Gastrocnemius medialis (tissue), 4 donors: ENCODE measurements at regions not wholly inside any gene's neighbourhood (a gene's known extent, or its start where the extent isn't known, plus 50 kb on each side); places are given as distances from the start of the nearest gene placed in this dataset.

Source experiments
- ATAC-seq, 2 donors: fragments of 150-250 bp; one replicate each; pipeline ENCODE4 v1.9.1; 2016
- DNase-seq, 2 donors: peaks; one replicate each; pipeline ENCODE4 v3.0.0-alpha.2; 2019
- H3K27ac ChIP-seq, 4 donors: fragments of 200-600 bp; sonication (generic); 1 replicate in 1 of 4; 2 replicates in 3 of 4; pipeline ENCODE4 v1.5.1; 2016 to 2018; ENCODE audit warnings: mild to moderate bottlenecking in 2 of 4, moderate library complexity in 1 of 4
- H3K27me3 ChIP-seq, 3 donors: fragments of 200-600 bp; sonication (generic) in 2 of 3; 1 replicate in 1 of 3; 2 replicates in 2 of 3; pipeline versions ENCODE4 v1.5.1 to v1.6.0; 2016 to 2019; ENCODE audit warnings: mild to moderate bottlenecking in 1 of 3, moderate library complexity in 1 of 3
- H3K36me3 ChIP-seq, 2 donors: fragments of 200-600 bp; sonication (generic) in 1 of 2; one replicate each; pipeline ENCODE4 v1.5.1; 2017 to 2018
- H3K4me1 ChIP-seq, 2 donors: fragments of 200-600 bp; sonication (generic) in 1 of 2; one replicate each; pipeline ENCODE4 v1.5.1; 2016 to 2017; ENCODE audit warnings: mild to moderate bottlenecking in 2 of 2
- H3K4me3 ChIP-seq, 4 donors: fragments of 200-600 bp; sonication (generic) in 3 of 4; 1 replicate in 1 of 4; 2 replicates in 3 of 4; pipeline ENCODE4 v1.5.1; 2016 to 2019; ENCODE audit warnings: mild to moderate bottlenecking in 2 of 4
- H3K9me3 ChIP-seq, 3 donors: fragments of 200-600 bp; sonication (generic) in 2 of 3; 1 replicate in 1 of 3; 2 replicates in 2 of 3; pipeline ENCODE4 v1.5.1; 2016 to 2019
- CTCF ChIP-seq, 5 experiments: fragments of 450-650 bp in 3 of 5; fragments of 200-600 bp in 2 of 5; sonication (generic) in 2 of 5; IDR thresholded peaks in 4 of 5; conservative IDR thresholded peaks in 1 of 5; 1 replicate in 4 of 5; 2 replicates in 1 of 5; pipeline ENCODE4 v1.5.1; 2016 to 2019; ENCODE audit warnings: antibody characterized with exemption in 5 of 5, mild to moderate bottlenecking in 3 of 5, moderate library complexity in 3 of 5
- POLR2A ChIP-seq, 2 donors: fragments of 450-650 bp; IDR thresholded peaks; one replicate each; pipeline ENCODE4 v1.6.1; 2017; ENCODE audit warnings: antibody characterized with exemption in 2 of 2, mild to moderate bottlenecking in 2 of 2, moderate library complexity in 2 of 2
- in situ Hi-C, 4 donors: fragments of 200-750 bp; cut with MboI; loops; one replicate each; pipeline versions ENCODE4 v1.15.0 to v1.8.0; 2017; ENCODE audit warnings: low sequenced_read_pairs in 4 of 4
- intact Hi-C: fragments of 100-400 bp; cut with DNase I; formaldehyde crosslinking; loops from one replicate; pipeline ENCODE4 v1.15.1; 2023; ENCODE audit warnings: low total_unique reads

- Histone ChIP-seq H3K4me1 (no peaks in the 10 kb centered on the region), H3K27me3 (no peaks in the 10 kb centered on the region), H3K4me3 (no peak overlapping the region), H3K36me3 (no peaks in the 10 kb centered on the region), H3K9me3 (no peaks in the 10 kb centered on the region), H3K27ac (no peak overlapping the region)
- intact Hi-C loops (no loop called here), in situ Hi-C loops (no loop called here)
- no peak for TF ChIP-seq CTCF (IDR thresholded peaks at IDR 0.05 in 4 of 5, conservative IDR thresholded peaks at IDR 0.05 in 1 of 5)
- no peak for TF ChIP-seq POLR2A (IDR thresholded peaks at IDR 0.05)
- ATAC-seq: no peak
- DNase-seq: no peak
Observed at GRCh38 chr2:150028322-150028721, 440.7 kb upstream of the MMADHC start.

- no peaks in the 10 kb centered on the region for H3K36me3 ChIP-seq
- intact Hi-C loops (no loop called here), in situ Hi-C loops (no loop called here)
- DNase-seq: no peak
- H3K9me3 ChIP-seq: no peaks in the 10 kb centered on the region
- no peak overlapping the region for H3K4me3 ChIP-seq
- no peak for ATAC-seq
- no peaks in the 10 kb centered on the region for H3K4me1 ChIP-seq
- no peak overlapping the region for H3K27ac ChIP-seq
- H3K27me3 ChIP-seq: no peaks in the 10 kb centered on the region
- TF ChIP-seq CTCF (IDR thresholded peaks at IDR 0.05 in 4 of 5, conservative IDR thresholded peaks at IDR 0.05 in 1 of 5) (no peak), POLR2A (IDR thresholded peaks at IDR 0.05) (no peak)
Observed at GRCh38 chr2:150027164-150027563, 439.6 kb upstream of the MMADHC start.

DNA sequence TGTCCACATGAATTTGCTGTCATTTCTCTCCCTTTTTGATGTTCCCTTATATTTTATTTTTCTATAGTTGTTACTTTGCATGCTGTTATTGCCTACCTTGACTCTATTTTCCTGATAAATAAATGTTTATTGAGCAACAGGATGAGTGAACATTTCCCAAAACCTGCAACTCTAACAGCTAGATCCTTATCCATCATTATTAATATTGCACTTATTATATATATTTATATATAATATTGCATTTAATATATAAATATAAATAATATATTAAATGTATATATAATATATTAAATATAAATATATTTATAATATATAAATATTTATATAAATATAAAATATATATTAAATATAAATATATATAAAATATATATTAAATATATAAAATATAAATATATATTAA, 436.1 kb upstream of the MMADHC start:
- in situ Hi-C loops (no loop called here), intact Hi-C loops (no loop called here)
- Histone ChIP-seq H3K4me1 (no peaks in the 10 kb centered on the region), H3K27me3 (no peaks in the 10 kb centered on the region), H3K4me3 (no peak overlapping the region), H3K9me3 (no peaks in the 10 kb centered on the region), H3K27ac (no peak overlapping the region), H3K36me3 (no peaks in the 10 kb centered on the region)
- no peak for ATAC-seq
- DNase-seq: no peak
- TF ChIP-seq CTCF (IDR thresholded peaks at IDR 0.05 in 4 of 5, conservative IDR thresholded peaks at IDR 0.05 in 1 of 5) (no peak), POLR2A (IDR thresholded peaks at IDR 0.05) (no peak)

DNA sequence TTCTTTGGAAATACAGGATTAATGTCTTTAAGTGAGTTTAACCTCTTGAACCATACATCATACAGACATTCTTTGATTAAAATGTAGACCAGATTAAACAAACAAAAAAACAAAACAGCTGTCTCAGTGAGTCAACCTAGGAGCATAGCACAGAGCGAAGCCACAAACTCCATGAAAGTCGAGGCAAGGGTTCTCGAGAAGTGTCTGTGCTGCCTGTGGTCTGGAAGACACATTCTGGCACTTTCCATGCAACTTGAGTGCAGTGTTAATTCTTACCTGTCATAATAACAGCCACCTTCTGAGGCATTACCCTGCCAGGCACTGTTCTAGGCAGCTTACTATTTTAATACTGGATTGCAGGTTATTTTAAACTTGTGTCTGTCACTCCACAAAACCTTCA, 435.5 kb upstream of the MMADHC start:
- Histone ChIP-seq H3K9me3 (no peaks in the 10 kb centered on the region), H3K4me3 (no peak overlapping the region), H3K36me3 (no peaks in the 10 kb centered on the region), H3K27ac (no peak overlapping the region), H3K4me1 (no peaks in the 10 kb centered on the region), H3K27me3 (no peaks in the 10 kb centered on the region)
- ATAC-seq (no peak), DNase-seq (no peak)
- TF ChIP-seq CTCF (IDR thresholded peaks at IDR 0.05 in 4 of 5, conservative IDR thresholded peaks at IDR 0.05 in 1 of 5): no peak
- TF ChIP-seq POLR2A (IDR thresholded peaks at IDR 0.05): no peak
- in situ Hi-C loops: no loop called here
- intact Hi-C loops: no loop called here

- no peak for ATAC-seq
- no peaks in the 10 kb centered on the region for H3K27me3 ChIP-seq
- intact Hi-C loops: no loop called here
- H3K9me3 ChIP-seq: no peaks in the 10 kb centered on the region
- no peaks in the 10 kb centered on the region for H3K4me1 ChIP-seq
- no peak for DNase-seq
- no peak overlapping the region for H3K27ac ChIP-seq
- in situ Hi-C loops: no loop called here
- H3K36me3 ChIP-seq: no peaks in the 10 kb centered on the region
- no peak for TF ChIP-seq POLR2A (IDR thresholded peaks at IDR 0.05)
- no peak for TF ChIP-seq CTCF (IDR thresholded peaks at IDR 0.05 in 4 of 5, conservative IDR thresholded peaks at IDR 0.05 in 1 of 5)
- no peak overlapping the region for H3K4me3 ChIP-seq
Observed at GRCh38 chr2:150020937-150021673, 433.5 kb upstream of the MMADHC start.
